ENCODE measurements at regions not wholly inside any gene's neighbourhood (a gene's known extent, or its start where the extent isn't known, plus 50 kb on each side); places are given as distances from the start of the nearest gene placed in this dataset.

- Histone ChIP-seq H3K23ac (ENCODE audit: insufficient read length, low read depth, low read length) (no peak overlapping the region), H3K18ac (ENCODE audit: insufficient read length, low read depth, low read length) (no peak overlapping the region), H3K56ac (ENCODE audit: insufficient read length, low read depth, low read length) (no peak overlapping the region), H3K14ac (ENCODE audit: insufficient read depth, low read length) (no peak overlapping the region), H2BK5ac (ENCODE audit: insufficient read length, low read length) (no peak overlapping the region), H4K91ac (ENCODE audit: insufficient read length, low read depth, low read length) (no peak overlapping the region), H3K9ac (ENCODE audit: extremely low read depth, insufficient read length, low read length) (no peak overlapping the region), H3T11ph (ENCODE audit: low read length) (no peak overlapping the region), H3K27me3 (ENCODE audit: insufficient read depth, low read length) (no peaks in the 10 kb centered on the region), H3K79me2 (ENCODE audit: insufficient read depth, low read length) (no peaks in the 10 kb centered on the region), H2BK15ac (ENCODE audit: low read depth, low read length) (no peak overlapping the region), H3K4ac (ENCODE audit: low read depth, low read length) (no peak overlapping the region), H2AK5ac (ENCODE audit: insufficient read length, low read length) (no peak overlapping the region), H3K4me1 (ENCODE audit: insufficient read depth, low read length) (no peaks in the 10 kb centered on the region), H3K23me2 (ENCODE audit: insufficient read length, low read depth, low read length, poor library complexity, severe bottlenecking) (no peaks in the 10 kb centered on the region), H2BK12ac (ENCODE audit: insufficient read length, low read depth, low read length) (no peak overlapping the region), H3K9me3 (ENCODE audit: control insufficient read depth, low read depth, low read length) (no peaks in the 10 kb centered on the region), H4K5ac (ENCODE audit: insufficient read length, low read depth, low read length) (no peak overlapping the region), H4K20me1 (ENCODE audit: control insufficient read depth, insufficient read depth, insufficient read length) (no peaks in the 10 kb centered on the region), H2AFZ (ENCODE audit: low read length) (no peak overlapping the region), H3K4me2 (ENCODE audit: insufficient read depth, insufficient read length, low read length) (no peak overlapping the region), H4K8ac (replicated peaks; ENCODE audit: insufficient read length, low read depth, low read length) (no peak overlapping the region), H3K27ac (ENCODE audit: insufficient read length, low read depth, low read length) (no peak overlapping the region), H2BK20ac (ENCODE audit: low read depth, low read length, poor library complexity, severe bottlenecking) (no peak overlapping the region), H2BK120ac (ENCODE audit: low read depth, low read length, poor library complexity, severe bottlenecking) (no peak overlapping the region), H3K79me1 (ENCODE audit: insufficient read depth, low read depth, low read length, poor library complexity, severe bottlenecking) (no peaks in the 10 kb centered on the region)
- no peak for TF ChIP-seq CTCF (conservative IDR thresholded peaks at IDR 0.05)
- peaks cover 0 to 9% of the 10 kb centered on the region in 2 experiments; a peak in 2 of 4 replicates for H3K4me1 Mint-ChIP-seq
- no peak overlapping the region for H3K27ac Mint-ChIP-seq
- DNase-seq = no peak
- H3K27me3 Mint-ChIP-seq (ENCODE audit: low read depth) = no peaks in the 10 kb centered on the region
- no CpG with 5 or more reads among the region's 3 CpGs for WGBS (ENCODE audit: extremely low coverage, insufficient read length, low lambda C conversion rate)
- H3K4me3 Mint-ChIP-seq = no peak overlapping the region
- H3K36me3 Mint-ChIP-seq (ENCODE audit: insufficient read depth in 1 of 3, low read depth in 3 of 3) = no peaks in the 10 kb centered on the region
- H3K9me3 Mint-ChIP-seq = no peaks in the 10 kb centered on the region
Measured at GRCh38 chr2:150688016-150688415, 200.5 kb upstream of the RND3 start.

Measured in H9 (cell line).